Neuronal stem cell (in vitro differentiated cells): ENCODE measurements at regions not wholly inside any gene's neighbourhood (a gene's known extent, or its start where the extent isn't known, plus 50 kb on each side); places are given as distances from the start of the nearest gene placed in this dataset.

Experiments used
- DNase-seq: peaks from one replicate; pipeline ENCODE4 v3.0.0-alpha.2; 2013; ENCODE audit warnings: low spot score
- H2AFZ ChIP-seq: one replicate; pipeline ENCODE4 v1.6.1; 2013; ENCODE audit warnings: mild to moderate bottlenecking, low read length, inconsistent platforms
- H2AK5ac ChIP-seq: 2 replicates; pipeline ENCODE4 v1.6.1; 2013; ENCODE audit warnings: low read depth, mild to moderate bottlenecking, inconsistent platforms, low read length, moderate library complexity, mixed read lengths
- H2BK120ac ChIP-seq: 2 replicates; pipeline ENCODE4 v1.6.1; 2013; ENCODE audit warnings: low read depth, mild to moderate bottlenecking, inconsistent platforms, low read length, moderate library complexity, mixed read lengths
- H2BK12ac ChIP-seq: one replicate; pipeline ENCODE4 v1.6.1; 2013; ENCODE audit warnings: low read length, inconsistent platforms
- H2BK15ac ChIP-seq: 2 replicates; pipeline ENCODE4 v1.6.1; 2013; ENCODE audit warnings: mild to moderate bottlenecking, low read length, inconsistent platforms, mixed read lengths
- H2BK5ac ChIP-seq: one replicate; pipeline ENCODE4 v1.6.1; 2013; ENCODE audit warnings: inconsistent platforms, mild to moderate bottlenecking, low read length, moderate library complexity
- H3K14ac ChIP-seq: one replicate; pipeline ENCODE4 v1.6.1; 2013; ENCODE audit warnings: low read length, inconsistent platforms
- H3K18ac ChIP-seq: 2 replicates; pipeline ENCODE4 v1.6.1; 2013; ENCODE audit warnings: low read length, inconsistent platforms
- H3K23ac ChIP-seq: 2 replicates; pipeline ENCODE4 v1.6.1; 2013; ENCODE audit warnings: low read depth, mild to moderate bottlenecking, mixed read lengths, low read length, inconsistent platforms; ENCODE audit not compliant: poor library complexity
- H3K27ac ChIP-seq: replicated peaks from 3 replicates; pipeline ENCODE4 v1.5.1; 2013; ENCODE audit warnings: low read length, inconsistent platforms
- H3K27me3 ChIP-seq, 3 experiments: 2 replicates each; pipeline ENCODE4 v1.6.1; 2013; ENCODE audit warnings: low read length in 3 of 3, mild to moderate bottlenecking in 2 of 3, inconsistent platforms in 1 of 3, low read depth in 1 of 3, mixed read lengths in 1 of 3, moderate library complexity in 1 of 3; ENCODE audit not compliant: control insufficient read depth in 3 of 3, insufficient read depth in 3 of 3
- H3K36me3 ChIP-seq, 2 donors: replicated peaks in 1 of 2; 2 replicates each; pipeline ENCODE4 v1.6.1; 2013; ENCODE audit warnings: low read length in 2 of 2; ENCODE audit not compliant: control insufficient read depth in 2 of 2, insufficient read depth in 2 of 2
- H3K4ac ChIP-seq: 2 replicates; pipeline ENCODE4 v1.6.1; 2013; ENCODE audit warnings: inconsistent platforms, mild to moderate bottlenecking, low read length, moderate library complexity
- H3K4me1 ChIP-seq, 2 donors: 1 replicate in 1 of 2; 2 replicates in 1 of 2; pipeline ENCODE4 v1.6.1; 2013; ENCODE audit warnings: low read length in 2 of 2, low read depth in 1 of 2; ENCODE audit not compliant: control insufficient read depth in 2 of 2, insufficient read depth in 1 of 2
- H3K4me2 ChIP-seq: one replicate; pipeline ENCODE4 v1.6.1; 2013; ENCODE audit warnings: mild to moderate bottlenecking, low read length, inconsistent platforms; ENCODE audit not compliant: insufficient read depth, poor library complexity, severe bottlenecking
- H3K4me3 ChIP-seq, 2 donors: 2 replicates each; pipeline ENCODE4 v1.5.1; 2013; ENCODE audit warnings: low read length in 2 of 2, mild to moderate bottlenecking in 2 of 2, inconsistent platforms in 1 of 2, moderate library complexity in 1 of 2
- H3K79me1 ChIP-seq: one replicate; pipeline ENCODE4 v1.6.1; 2013; ENCODE audit warnings: low read depth, mild to moderate bottlenecking, inconsistent platforms, low read length, moderate library complexity
- H3K9ac ChIP-seq: one replicate; pipeline ENCODE4 v1.6.1; 2013; ENCODE audit warnings: mild to moderate bottlenecking, low read depth, low read length, inconsistent platforms; ENCODE audit not compliant: poor library complexity
- H3K9me3 ChIP-seq, 2 donors: replicated peaks in 1 of 2; 2 replicates each; pipeline versions ENCODE3 to v1.6.1; 2013; ENCODE audit warnings: low read length in 2 of 2, mild to moderate bottlenecking in 2 of 2, inconsistent platforms in 1 of 2, low read depth in 1 of 2, mixed read lengths in 1 of 2, moderate library complexity in 1 of 2; ENCODE audit not compliant: control insufficient read depth in 2 of 2, insufficient read depth in 1 of 2
- H4K8ac ChIP-seq: one replicate; pipeline ENCODE4 v1.6.1; 2013; ENCODE audit warnings: low read depth, mild to moderate bottlenecking, inconsistent platforms, low read length, moderate library complexity
- H4K91ac ChIP-seq: one replicate; pipeline ENCODE4 v1.6.1; 2013; ENCODE audit warnings: low read length, low read depth, mild to moderate bottlenecking, inconsistent platforms; ENCODE audit not compliant: poor library complexity
- WGBS, 2 donors: extraction: QIAGEN DNeasy Blood & Tissue Kit; methylation state at CpG; one replicate each; pipeline ENCODE4 v1.1.7; 2013; ENCODE audit warnings: missing lambda C conversion rate in 2 of 2, mixed read lengths in 1 of 2; ENCODE audit not compliant: insufficient read length in 2 of 2, insufficient replicate concordance in 1 of 2; ENCODE audit errors: extremely low coverage in 2 of 2; 5-methylcytosine and 5-hydroxymethylcytosine counted together

DNA sequence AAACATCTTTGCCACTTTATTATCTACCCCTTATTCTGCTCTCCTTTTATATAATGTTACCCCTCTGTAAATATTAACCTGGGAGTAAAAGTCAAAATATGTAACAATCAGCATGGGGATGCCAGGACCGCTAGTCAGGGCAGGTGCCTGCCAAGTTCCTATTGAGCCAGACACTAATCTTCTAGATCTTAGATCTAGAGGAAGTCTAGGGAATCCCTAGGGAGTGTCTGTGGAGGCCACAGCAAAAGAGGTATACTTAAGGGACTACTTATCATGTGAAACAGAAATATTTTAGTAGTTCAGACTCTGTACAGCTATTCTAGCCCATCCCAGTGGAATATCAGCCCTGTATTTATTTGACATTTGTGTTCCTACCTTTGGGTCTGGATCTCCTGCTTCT lies 600.8 kb upstream of the CDH2 start:
- no peak overlapping the region for H2AK5ac ChIP-seq
- H3K14ac ChIP-seq, result no peak overlapping the region
- DNase-seq, result no peak
- H3K4ac ChIP-seq, result no peak overlapping the region
- no peaks in the 10 kb centered on the region for H3K27me3 ChIP-seq
- no peak overlapping the region for H3K18ac ChIP-seq
- H3K79me1 ChIP-seq, result no peaks in the 10 kb centered on the region
- H2BK12ac ChIP-seq, result no peak overlapping the region
- no peak overlapping the region for H3K9ac ChIP-seq
- H3K23ac ChIP-seq, result no peak overlapping the region
- H4K91ac ChIP-seq, result no peak overlapping the region
- H3K4me2 ChIP-seq, result no peak overlapping the region
- no peak overlapping the region for H4K8ac ChIP-seq
- H3K4me1 ChIP-seq, result peaks cover 0 to 3% of the 10 kb centered on the region in 2 donors
- no peak overlapping the region for H3K4me3 ChIP-seq
- H2BK120ac ChIP-seq, result no peak overlapping the region
- WGBS, 2 donors, result no CpG with 5 or more reads among the region's 1 CpG
- H3K36me3 ChIP-seq, result no peaks in the 10 kb centered on the region
- no peak overlapping the region for H2BK15ac ChIP-seq
- no peak overlapping the region for H2AFZ ChIP-seq
- H2BK5ac ChIP-seq, result no peak overlapping the region
- peaks cover 0 to 4% of the 10 kb centered on the region in 2 donors for H3K9me3 ChIP-seq
- H3K27ac ChIP-seq, result no peak overlapping the region

DNA sequence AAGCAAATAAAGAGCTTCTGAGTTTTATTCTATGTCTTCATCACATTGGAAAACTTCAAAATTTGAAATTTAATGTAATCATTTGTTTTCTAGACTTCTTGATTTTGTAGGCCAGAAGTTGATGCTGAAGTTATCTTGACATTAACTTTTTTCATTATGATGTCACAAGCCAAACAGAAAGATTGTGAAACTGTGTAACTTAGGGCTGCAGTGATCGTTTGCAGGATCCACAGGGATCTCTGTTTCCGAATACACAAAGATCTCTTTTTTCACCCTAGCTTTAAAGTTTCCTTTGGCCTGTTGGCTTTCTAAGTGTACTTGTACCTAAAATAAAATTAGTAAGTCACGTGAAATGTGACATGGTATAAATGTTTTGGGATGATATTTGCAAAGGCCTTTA lies 594.9 kb upstream of the CDH2 start:
- DNase-seq, result no peak
- Histone ChIP-seq H3K18ac (no peak overlapping the region), H2AFZ (no peak overlapping the region), H3K4me1 (no peaks in the 10 kb centered on the region), H3K23ac (no peak overlapping the region), H4K8ac (no peak overlapping the region), H3K14ac (no peak overlapping the region), H4K91ac (no peak overlapping the region), H3K4me2 (no peak overlapping the region), H3K4me3 (no peak overlapping the region), H3K27me3 (no peaks in the 10 kb centered on the region), H3K9me3 (no peaks in the 10 kb centered on the region), H2AK5ac (no peak overlapping the region), H3K9ac (no peak overlapping the region), H3K4ac (no peak overlapping the region), H3K36me3 (no peaks in the 10 kb centered on the region), H2BK120ac (no peak overlapping the region), H2BK12ac (no peak overlapping the region), H2BK15ac (no peak overlapping the region), H3K27ac (no peak overlapping the region), H3K79me1 (no peaks in the 10 kb centered on the region), H2BK5ac (no peak overlapping the region)
- no CpG with 5 or more reads among the region's 3 CpGs for WGBS, 2 donors

DNA sequence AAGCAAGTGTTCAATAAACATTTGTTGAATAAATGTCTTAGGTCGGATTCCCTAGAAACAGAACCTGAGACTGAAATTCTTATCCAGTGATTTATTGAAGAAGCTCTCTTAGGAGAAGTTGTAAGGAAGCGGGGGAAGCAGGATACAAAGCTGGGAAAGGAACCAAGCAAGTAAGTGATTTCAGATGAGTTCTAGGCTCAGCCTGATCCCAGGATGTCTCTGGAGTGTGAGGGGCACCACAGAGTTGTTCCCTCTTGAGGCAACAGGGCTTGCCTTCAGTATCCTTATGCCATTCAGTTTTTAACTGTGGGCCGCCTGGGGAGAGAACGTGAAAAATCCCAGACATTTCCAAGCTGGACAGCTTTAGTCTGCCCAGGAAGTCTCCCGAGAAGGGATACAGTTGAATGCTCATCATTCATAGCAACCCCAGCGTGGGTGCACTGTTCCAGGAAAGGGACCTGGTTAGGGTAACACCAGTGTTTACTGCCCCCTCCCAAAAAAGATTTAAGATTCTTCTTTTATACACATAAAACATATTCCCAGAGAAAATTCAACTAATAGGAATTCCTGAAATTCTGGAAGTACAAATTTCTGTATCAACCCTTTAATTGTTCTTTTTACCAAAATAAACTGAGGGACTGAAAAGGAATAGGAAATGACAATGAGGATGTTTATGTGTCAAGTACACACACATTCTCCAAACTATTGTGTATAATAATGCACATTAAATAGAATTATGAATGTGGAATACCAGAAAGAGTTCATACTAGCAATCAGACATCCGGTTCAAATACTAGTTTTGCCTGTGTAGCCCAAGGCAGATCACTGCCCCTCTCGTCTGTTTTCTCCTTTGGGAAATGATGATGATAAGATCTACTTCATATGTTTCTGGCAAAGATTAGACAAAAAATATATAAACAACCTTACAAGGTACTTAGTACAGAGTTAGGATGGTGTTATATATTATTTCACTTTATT lies 592.1 kb upstream of the CDH2 start:
- Histone ChIP-seq H3K4me1 (no peaks in the 10 kb centered on the region), H3K4me3 (no peak overlapping the region), H2AK5ac (no peak overlapping the region), H4K91ac (no peak overlapping the region), H3K23ac (no peak overlapping the region), H3K4me2 (no peak overlapping the region), H3K4ac (no peak overlapping the region), H2BK12ac (no peak overlapping the region), H2BK120ac (no peak overlapping the region), H4K8ac (no peak overlapping the region), H3K79me1 (no peaks in the 10 kb centered on the region), H3K27me3 (no peaks in the 10 kb centered on the region), H3K9me3 (no peaks in the 10 kb centered on the region), H3K9ac (no peak overlapping the region), H3K14ac (no peak overlapping the region), H2BK15ac (no peak overlapping the region), H2BK5ac (no peak overlapping the region), H3K18ac (no peak overlapping the region), H2AFZ (peak overlapping the region; percentile 10), H3K36me3 (no peaks in the 10 kb centered on the region), H3K27ac (no peak overlapping the region)
- DNase-seq, result no peak
- WGBS, 2 donors, result no CpG with 5 or more reads among the region's 8 CpGs

DNA sequence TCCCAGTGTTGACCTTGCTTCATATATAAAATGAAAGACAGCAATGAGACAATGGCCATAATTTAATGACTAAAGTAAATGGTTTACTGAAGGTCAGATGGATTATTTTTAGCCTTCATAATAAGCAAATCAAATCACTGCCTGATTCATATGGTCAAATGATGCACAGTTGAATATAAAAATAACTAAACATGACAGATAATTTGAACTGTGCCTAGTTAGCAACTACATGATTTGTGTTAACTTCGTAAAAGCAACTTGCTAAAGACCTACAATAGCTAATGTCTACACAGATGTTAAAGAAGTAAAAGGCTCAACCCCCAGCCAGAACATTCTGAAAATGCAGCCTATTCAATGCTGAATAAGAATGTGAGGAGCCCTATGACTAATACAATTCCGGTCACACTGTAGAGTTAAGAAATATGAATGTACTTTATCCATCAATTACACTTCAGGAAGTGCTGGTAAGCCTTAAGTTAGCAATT lies 590.8 kb upstream of the CDH2 start:
- Histone ChIP-seq H3K36me3 (no peaks in the 10 kb centered on the region), H4K8ac (no peak overlapping the region), H3K27ac (no peak overlapping the region), H3K23ac (no peak overlapping the region), H2BK15ac (no peak overlapping the region), H2BK120ac (no peak overlapping the region), H2AK5ac (no peak overlapping the region), H2BK12ac (no peak overlapping the region), H3K4me2 (no peak overlapping the region), H3K9me3 (no peaks in the 10 kb centered on the region), H2BK5ac (no peak overlapping the region), H3K4me1 (no peaks in the 10 kb centered on the region), H3K4ac (no peak overlapping the region), H3K14ac (no peak overlapping the region), H3K4me3 (no peak overlapping the region), H3K79me1 (no peaks in the 10 kb centered on the region), H2AFZ (no peak overlapping the region), H3K18ac (no peak overlapping the region), H3K27me3 (no peaks in the 10 kb centered on the region), H4K91ac (no peak overlapping the region), H3K9ac (no peak overlapping the region)
- no CpG with 5 or more reads among the region's 2 CpGs for WGBS, 2 donors
- no peak for DNase-seq
